ENCODE measurements at regions not wholly inside any gene's neighbourhood (a gene's known extent, or its start where the extent isn't known, plus 50 kb on each side); places are given as distances from the start of the nearest gene placed in this dataset.

- DNase-seq: peak; percentile 49
- Mint-ChIP-seq H3K4me3 (no peak overlapping the region), H3K36me3 (ENCODE audit: low read depth) (peaks cover 9% of the 10 kb centered on the region), H3K27ac (no peak overlapping the region), H3K4me1 (ENCODE audit: low read depth) (peaks cover 5% of the 10 kb centered on the region; the same call in 1 of the 2 replicates), H3K9me3 (peaks cover 9% of the 10 kb centered on the region), H3K27me3 (ENCODE audit: insufficient read depth) (no peaks in the 10 kb centered on the region)
- peak; percentile 82 for TF ChIP-seq CTCF (IDR thresholded peaks at IDR 0.05)
These were observed 125.4 kb upstream of the MME start for GRCh38 chr3:154954757-154955156.

DNA sequence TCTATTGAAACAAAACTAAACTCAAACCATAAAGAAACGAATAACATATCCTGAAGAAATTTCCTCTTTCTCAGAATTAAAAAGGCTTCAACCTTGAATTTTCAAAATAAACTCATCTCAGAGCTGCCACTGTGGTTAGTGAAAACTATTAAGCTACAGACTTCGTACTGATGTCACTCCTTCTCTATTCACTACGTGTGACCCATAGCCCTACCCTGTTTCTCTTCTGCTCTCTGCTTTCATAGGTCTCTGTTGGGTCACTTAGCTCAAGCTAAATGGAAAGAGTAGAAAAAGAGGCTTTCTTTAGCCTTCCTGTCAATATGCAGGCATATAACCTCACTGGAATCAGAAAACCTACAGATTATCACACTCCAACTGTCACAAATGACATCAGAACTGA lies 126.6 kb upstream of the MME start:
- no peak for DNase-seq
- TF ChIP-seq CTCF (IDR thresholded peaks at IDR 0.05): no peak
- Mint-ChIP-seq H3K4me1 (ENCODE audit: low read depth) (peaks cover 5% of the 10 kb centered on the region; the same call in 1 of the 2 replicates), H3K27me3 (ENCODE audit: insufficient read depth) (no peaks in the 10 kb centered on the region; the same call in 1 of the 2 replicates), H3K9me3 (peaks cover 16% of the 10 kb centered on the region), H3K36me3 (ENCODE audit: low read depth) (peaks cover 15% of the 10 kb centered on the region), H3K27ac (no peak overlapping the region), H3K4me3 (no peak overlapping the region)

DNA sequence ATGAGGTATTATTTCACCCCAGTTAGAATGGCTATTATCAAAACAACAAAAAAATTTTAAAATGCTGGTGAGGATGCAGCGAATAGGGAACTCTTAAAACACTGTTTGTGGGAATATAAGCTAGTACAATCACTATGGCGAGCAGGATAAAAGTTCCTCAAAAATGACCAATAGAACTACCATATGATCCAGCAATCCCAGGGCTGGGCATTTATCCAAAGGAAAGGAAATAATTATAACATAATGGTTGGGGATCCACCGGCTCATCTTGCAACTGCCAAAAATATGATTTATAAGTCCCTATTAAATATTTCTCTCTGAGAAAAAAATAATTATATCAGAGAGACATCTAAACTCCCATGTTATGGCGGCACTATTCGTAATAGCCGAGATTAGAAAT lies 127.6 kb upstream of the MME start:
- no peak for DNase-seq
- Mint-ChIP-seq H3K27ac (no peak overlapping the region), H3K4me3 (no peak overlapping the region), H3K27me3 (ENCODE audit: insufficient read depth) (no peaks in the 10 kb centered on the region; the same call in 1 of the 2 replicates), H3K36me3 (ENCODE audit: low read depth) (peaks cover 15% of the 10 kb centered on the region), H3K9me3 (peaks cover 16% of the 10 kb centered on the region), H3K4me1 (ENCODE audit: low read depth) (peaks cover 5% of the 10 kb centered on the region; the same call in 1 of the 2 replicates)
- TF ChIP-seq CTCF (IDR thresholded peaks at IDR 0.05): no peak

GRCh38 chr3:154943981-154944380 lies 136.1 kb upstream of the MME start:
- DNase-seq: no peak
- Mint-ChIP-seq H3K36me3 (ENCODE audit: low read depth) (peaks cover 17% of the 10 kb centered on the region), H3K27me3 (ENCODE audit: insufficient read depth) (peaks cover 1% of the 10 kb centered on the region; the same call in 1 of the 2 replicates), H3K27ac (no peak overlapping the region), H3K4me1 (ENCODE audit: low read depth) (peaks cover 9% of the 10 kb centered on the region), H3K9me3 (peaks cover 24% of the 10 kb centered on the region), H3K4me3 (no peak overlapping the region)
- TF ChIP-seq CTCF (IDR thresholded peaks at IDR 0.05): no peak

DNA sequence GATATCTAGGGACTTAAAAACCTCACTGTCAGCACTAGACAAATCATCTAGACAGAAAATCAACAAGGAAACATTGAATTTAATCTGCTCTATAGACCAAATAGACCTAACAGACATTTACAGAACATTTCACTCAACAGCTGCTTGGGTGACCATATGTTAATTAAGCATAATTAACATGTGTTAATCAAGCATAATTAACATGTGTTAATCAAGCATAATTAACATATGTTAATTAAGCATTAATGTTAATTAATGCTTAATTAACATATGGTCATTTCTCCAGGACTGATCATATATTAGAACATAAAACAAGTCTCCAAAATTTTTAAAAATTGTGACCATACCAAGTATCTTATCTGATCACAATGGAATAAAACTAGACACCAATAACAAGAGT lies 137.3 kb upstream of the MME start:
- no peak for TF ChIP-seq CTCF (IDR thresholded peaks at IDR 0.05)
- peaks cover 1% of the 10 kb centered on the region; the same call in 1 of the 2 replicates for H3K27me3 Mint-ChIP-seq (ENCODE audit: insufficient read depth)
- peaks cover 15% of the 10 kb centered on the region for H3K36me3 Mint-ChIP-seq (ENCODE audit: low read depth)
- no peak overlapping the region for H3K27ac Mint-ChIP-seq
- no peak overlapping the region for H3K4me3 Mint-ChIP-seq
- peaks cover 9% of the 10 kb centered on the region for H3K4me1 Mint-ChIP-seq (ENCODE audit: low read depth)
- H3K9me3 Mint-ChIP-seq: peaks cover 24% of the 10 kb centered on the region
- DNase-seq: no peak

DNA sequence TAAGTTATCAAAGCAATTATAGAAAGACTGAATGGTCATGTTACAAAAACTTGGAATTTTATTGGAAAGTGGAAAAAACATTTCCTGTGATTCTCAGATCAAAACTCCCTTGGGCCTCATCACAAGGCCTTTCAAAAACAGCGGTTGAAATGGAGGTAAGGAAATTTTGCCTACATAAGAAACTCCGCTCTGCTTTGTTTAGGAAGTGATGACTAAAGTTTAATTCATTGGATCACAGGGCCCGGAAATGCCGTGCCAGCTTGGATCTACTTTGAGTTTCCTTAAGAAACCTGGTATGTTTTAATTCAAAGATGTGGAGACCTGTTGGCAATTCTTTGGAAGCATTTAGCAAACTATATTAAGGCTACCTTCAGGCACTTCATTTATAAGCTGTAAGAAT lies 143.9 kb upstream of the MME start:
- H3K27me3 Mint-ChIP-seq (ENCODE audit: insufficient read depth): peaks cover under 1% of the 10 kb centered on the region; the same call in 1 of the 2 replicates
- no peak overlapping the region for H3K4me3 Mint-ChIP-seq
- H3K36me3 Mint-ChIP-seq (ENCODE audit: low read depth): peaks cover 9% of the 10 kb centered on the region
- H3K9me3 Mint-ChIP-seq: peaks cover 6% of the 10 kb centered on the region
- H3K4me1 Mint-ChIP-seq (ENCODE audit: low read depth): peaks cover 36% of the 10 kb centered on the region
- DNase-seq: no peak
- no peak for TF ChIP-seq CTCF (IDR thresholded peaks at IDR 0.05)
- H3K27ac Mint-ChIP-seq: no peak overlapping the region

Measured in HFFc6 (cell line).